Hepatocyte (in vitro differentiated cells): ENCODE measurements at regions not wholly inside any gene's neighbourhood (a gene's known extent, or its start where the extent isn't known, plus 50 kb on each side); places are given as distances from the start of the nearest gene placed in this dataset.

Experiments used
- EZH2 ChIP-seq: fragments of 200-600 bp; sonication (generic); IDR thresholded peaks from 2 replicates; pipeline ENCODE4 v1.6.1; 2016; ENCODE audit warnings: antibody characterized with exemption, mild to moderate bottlenecking, borderline replicate concordance
- TF ChIP-seq, protein P1 (sequence below): fragments of 200-600 bp; sonication (generic); IDR thresholded peaks from 2 replicates; pipeline ENCODE4 v1.5.1; 2016; ENCODE audit warnings: antibody characterized with exemption, mild to moderate bottlenecking; ENCODE audit not compliant: poor library complexity

DNA sequence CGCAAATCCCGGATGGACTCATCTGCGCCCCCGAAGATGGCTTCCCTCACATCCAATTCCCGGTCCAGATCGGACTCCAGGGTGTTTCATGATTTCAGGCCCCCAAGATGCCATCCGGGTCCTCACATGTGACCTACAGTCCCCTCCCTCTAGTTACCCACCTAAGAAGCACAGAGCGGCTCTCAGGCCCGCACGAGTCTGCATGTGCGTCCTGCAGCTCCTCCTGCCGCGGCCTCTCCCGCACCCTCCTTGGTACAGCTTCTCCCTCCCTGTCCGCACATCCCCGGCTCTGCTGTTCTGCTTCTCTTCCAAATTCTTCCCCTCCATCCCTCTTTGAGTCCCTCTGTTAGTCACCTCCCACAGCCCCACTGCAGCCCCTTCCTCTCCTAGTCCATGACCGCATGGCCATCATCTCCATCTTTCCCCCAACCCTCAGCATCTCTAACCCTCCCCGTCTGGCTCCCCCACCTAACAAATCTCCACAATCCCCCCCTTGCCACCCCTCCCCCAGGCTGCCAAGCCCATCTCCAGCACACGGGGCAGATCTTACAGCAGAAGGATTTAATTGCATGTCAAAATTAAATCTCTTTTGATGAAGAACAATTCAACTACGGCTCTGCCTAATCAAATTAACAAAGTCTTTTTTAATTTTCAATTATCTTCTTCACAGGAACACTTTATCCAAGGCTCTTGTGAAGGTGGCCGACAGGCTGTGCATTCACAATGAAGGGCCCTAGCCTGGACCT lies 231.0 kb downstream of the RBFOX3 start:
- TF ChIP-seq, protein P1, sequence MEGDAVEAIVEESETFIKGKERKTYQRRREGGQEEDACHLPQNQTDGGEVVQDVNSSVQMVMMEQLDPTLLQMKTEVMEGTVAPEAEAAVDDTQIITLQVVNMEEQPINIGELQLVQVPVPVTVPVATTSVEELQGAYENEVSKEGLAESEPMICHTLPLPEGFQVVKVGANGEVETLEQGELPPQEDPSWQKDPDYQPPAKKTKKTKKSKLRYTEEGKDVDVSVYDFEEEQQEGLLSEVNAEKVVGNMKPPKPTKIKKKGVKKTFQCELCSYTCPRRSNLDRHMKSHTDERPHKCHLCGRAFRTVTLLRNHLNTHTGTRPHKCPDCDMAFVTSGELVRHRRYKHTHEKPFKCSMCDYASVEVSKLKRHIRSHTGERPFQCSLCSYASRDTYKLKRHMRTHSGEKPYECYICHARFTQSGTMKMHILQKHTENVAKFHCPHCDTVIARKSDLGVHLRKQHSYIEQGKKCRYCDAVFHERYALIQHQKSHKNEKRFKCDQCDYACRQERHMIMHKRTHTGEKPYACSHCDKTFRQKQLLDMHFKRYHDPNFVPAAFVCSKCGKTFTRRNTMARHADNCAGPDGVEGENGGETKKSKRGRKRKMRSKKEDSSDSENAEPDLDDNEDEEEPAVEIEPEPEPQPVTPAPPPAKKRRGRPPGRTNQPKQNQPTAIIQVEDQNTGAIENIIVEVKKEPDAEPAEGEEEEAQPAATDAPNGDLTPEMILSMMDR = no peak
- TF ChIP-seq EZH2 = no peak
